Mammary epithelial cell (primary cell): ENCODE measurements at regions not wholly inside any gene's neighbourhood (a gene's known extent, or its start where the extent isn't known, plus 50 kb on each side); places are given as distances from the start of the nearest gene placed in this dataset.

Experiments used
- EZH2 ChIP-seq: IDR thresholded peaks from 2 replicates; pipeline ENCODE4 v1.6.1; 2012; ENCODE audit warnings: low read length, inconsistent platforms, borderline replicate concordance
- TF ChIP-seq, protein P1 (sequence below), 2 donors: IDR thresholded peaks in 1 of 2; conservative IDR thresholded peaks in 1 of 2; 2 replicates each; pipeline ENCODE4 v1.5.1; 2011 to 2012; ENCODE audit warnings: inconsistent platforms in 2 of 2, low read length in 2 of 2, mild to moderate bottlenecking in 2 of 2, control low read depth in 1 of 2, low read depth in 1 of 2; ENCODE audit not compliant: insufficient read depth in 1 of 2; ENCODE audit errors: extremely low read depth in 1 of 2

DNA sequence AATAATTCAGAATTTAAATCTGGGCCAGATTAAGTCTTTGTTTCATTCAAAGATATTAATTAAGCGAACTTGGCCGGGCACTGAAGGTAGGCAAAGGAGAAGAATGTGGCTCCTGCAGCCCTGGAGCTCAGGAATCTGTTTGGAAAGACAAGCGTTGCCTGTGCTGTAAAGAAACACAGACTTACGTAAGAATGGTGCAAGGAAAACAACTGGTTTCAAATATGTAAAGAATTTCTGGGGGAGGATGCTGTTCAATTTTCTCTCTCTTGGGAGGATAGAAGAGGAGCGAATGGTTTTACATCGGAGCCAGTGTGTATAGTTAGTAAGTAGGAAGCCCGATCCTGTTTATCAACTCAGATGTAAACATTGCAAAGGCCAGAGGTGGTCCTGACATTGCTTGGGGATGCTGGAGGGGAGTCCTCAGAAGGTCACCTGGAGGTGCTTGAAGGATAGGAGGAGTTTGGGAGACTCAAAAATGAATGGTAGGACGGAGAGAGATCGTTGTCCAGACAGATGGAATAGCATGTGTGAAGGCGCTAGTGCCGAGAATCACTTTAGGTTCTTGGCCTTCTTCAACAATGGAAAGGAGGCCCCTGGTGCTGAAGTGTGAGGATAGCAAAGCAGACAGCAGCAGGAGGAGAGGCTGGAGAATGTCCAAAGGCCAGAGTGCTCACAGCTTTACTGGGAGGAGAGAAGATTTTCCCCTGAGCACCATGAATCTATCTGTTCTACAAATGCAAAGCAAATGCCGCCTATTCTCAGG, 456.1 kb downstream of the LPIN1 start:
- TF ChIP-seq, protein P1, sequence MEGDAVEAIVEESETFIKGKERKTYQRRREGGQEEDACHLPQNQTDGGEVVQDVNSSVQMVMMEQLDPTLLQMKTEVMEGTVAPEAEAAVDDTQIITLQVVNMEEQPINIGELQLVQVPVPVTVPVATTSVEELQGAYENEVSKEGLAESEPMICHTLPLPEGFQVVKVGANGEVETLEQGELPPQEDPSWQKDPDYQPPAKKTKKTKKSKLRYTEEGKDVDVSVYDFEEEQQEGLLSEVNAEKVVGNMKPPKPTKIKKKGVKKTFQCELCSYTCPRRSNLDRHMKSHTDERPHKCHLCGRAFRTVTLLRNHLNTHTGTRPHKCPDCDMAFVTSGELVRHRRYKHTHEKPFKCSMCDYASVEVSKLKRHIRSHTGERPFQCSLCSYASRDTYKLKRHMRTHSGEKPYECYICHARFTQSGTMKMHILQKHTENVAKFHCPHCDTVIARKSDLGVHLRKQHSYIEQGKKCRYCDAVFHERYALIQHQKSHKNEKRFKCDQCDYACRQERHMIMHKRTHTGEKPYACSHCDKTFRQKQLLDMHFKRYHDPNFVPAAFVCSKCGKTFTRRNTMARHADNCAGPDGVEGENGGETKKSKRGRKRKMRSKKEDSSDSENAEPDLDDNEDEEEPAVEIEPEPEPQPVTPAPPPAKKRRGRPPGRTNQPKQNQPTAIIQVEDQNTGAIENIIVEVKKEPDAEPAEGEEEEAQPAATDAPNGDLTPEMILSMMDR (conservative IDR thresholded peaks at IDR 0.05 in 1 of 2, IDR thresholded peaks at IDR 0.05 in 1 of 2; ENCODE audit: extremely low read depth in 1 of 2, insufficient read depth in 1 of 2, low read depth in 1 of 2, low read length in 2 of 2): no peak
- no peak for TF ChIP-seq EZH2
